K562 (cell line): ENCODE measurements at regions not wholly inside any gene's neighbourhood (a gene's known extent, or its start where the extent isn't known, plus 50 kb on each side); places are given as distances from the start of the nearest gene placed in this dataset.

Source experiments
- ATAC-seq: fragments of 200-7000 bp; cut with Tn5 transposase; 3 replicates; pipeline ENCODE4 v1.9.1; 2020; ENCODE audit warnings: moderate library complexity
- BruUV-seq: library from RNA; stranded (reverse); fragments of 400-500 nt; replicated peaks from 2 replicates; lab custom pipeline; 2021; lab: Mats Ljungman, UMichigan
- CTCF ChIA-PET: fragments of 300-600 bp; formaldehyde crosslinking; extraction: SDS; loops from one replicate; lab custom pipeline; 2021; ENCODE audit warnings: low intra/inter-chr PET ratio; lab: Yijun Ruan, JAX
- POLR2A ChIA-PET: fragments of 300-600, 350-650 bp; sonication (Branson Sonifier 250); formaldehyde crosslinking; extraction: SDS; loops from one replicate; lab custom pipeline; 2021; ENCODE audit warnings: antibody characterized with exemption, inconsistent platforms; lab: Yijun Ruan, JAX
- DNase-seq, 4 experiments: peaks; one replicate each; pipeline versions ENCODE4 v3.0.0 to v3.0.0-alpha.2; 2011 to 2018; ENCODE audit warnings: low spot score in 3 of 4, mixed read lengths in 3 of 4; ENCODE audit errors: extremely low read depth in 1 of 4
- FAIRE-seq: peaks from 2 replicates; lab custom pipeline; 2011; peaks lifted over from hg19 to GRCh38; lab: Jason Lieb, UNC
- H2AFZ ChIP-seq: 2 replicates; pipeline ENCODE4 v1.6.0; 2011; ENCODE audit warnings: low read depth, low read length, control low read depth, inconsistent platforms
- H3K27ac ChIP-seq: fragments of 200-600 bp; 3 replicates; pipeline ENCODE4 v1.8.0; 2011; ENCODE audit warnings: low read depth, mild to moderate bottlenecking, control low read depth, inconsistent platforms, low read length, moderate library complexity, mixed read lengths; ENCODE audit errors: extremely low read depth
- H3K27me3 ChIP-seq, 2 experiments: fragments of 300-600 bp in 1 of 2; 2 replicates in 1 of 2; 3 replicates in 1 of 2; pipeline versions ENCODE4 v1.6.0 to v1.8.0; 2011; ENCODE audit warnings: inconsistent platforms in 2 of 2, low read length in 2 of 2, mild to moderate bottlenecking in 1 of 2, mixed read lengths in 1 of 2, moderate library complexity in 1 of 2; ENCODE audit not compliant: control insufficient read depth in 2 of 2, insufficient read depth in 2 of 2
- H3K36me3 ChIP-seq: fragments of 300-600 bp; 3 replicates; pipeline ENCODE4 v1.8.0; 2011; ENCODE audit warnings: mild to moderate bottlenecking, low read length, inconsistent platforms; ENCODE audit not compliant: control insufficient read depth, insufficient read depth
- H3K4me1 ChIP-seq, 2 experiments: fragments of 200-600 bp in 1 of 2; replicated peaks in 1 of 2; 2 replicates in 1 of 2; 3 replicates in 1 of 2; pipeline versions ENCODE4 v1.5.1 to v1.8.0; 2011; ENCODE audit warnings: inconsistent platforms in 2 of 2, low read length in 2 of 2, mild to moderate bottlenecking in 1 of 2, mixed read lengths in 1 of 2, moderate library complexity in 1 of 2; ENCODE audit not compliant: control insufficient read depth in 2 of 2, insufficient read depth in 2 of 2
- H3K4me2 ChIP-seq: 2 replicates; pipeline ENCODE4 v1.6.1; 2011; ENCODE audit warnings: low read length, control low read depth, inconsistent platforms, mixed read lengths; ENCODE audit not compliant: insufficient read depth
- H3K4me3 ChIP-seq: fragments of 200-600 bp; sonication (generic), shearing (Covaris generic); 2 replicates; pipeline ENCODE4 v1.5.1; 2016; ENCODE audit warnings: control low read depth, inconsistent platforms
- H3K79me2 ChIP-seq: fragments of 200-600 bp; 3 replicates; pipeline ENCODE4 v1.8.0; 2011; ENCODE audit warnings: low read length, inconsistent platforms; ENCODE audit not compliant: control insufficient read depth, insufficient read depth
- H3K9ac ChIP-seq, 2 experiments: 2 replicates each; pipeline versions ENCODE4 v1.6.0 to v1.6.1; 2011; ENCODE audit warnings: low read depth in 2 of 2, low read length in 2 of 2, control low read depth in 1 of 2, inconsistent platforms in 1 of 2, mild to moderate bottlenecking in 1 of 2, mixed read lengths in 1 of 2; ENCODE audit not compliant: insufficient read depth in 1 of 2
- H3K9me1 ChIP-seq: one replicate; pipeline ENCODE4 v1.6.0; 2011; ENCODE audit warnings: inconsistent platforms, mild to moderate bottlenecking, low read length, moderate library complexity; ENCODE audit not compliant: control insufficient read depth, insufficient read depth
- H3K9me3 ChIP-seq: replicated peaks from 2 replicates; pipeline ENCODE4 v1.5.1; 2011; ENCODE audit warnings: low read depth, low read length, inconsistent platforms; ENCODE audit not compliant: control insufficient read depth, insufficient read depth
- H4K20me1 ChIP-seq: replicated peaks from 2 replicates; pipeline ENCODE4 v1.6.1; 2011; ENCODE audit warnings: low read length, inconsistent platforms, mixed read lengths; ENCODE audit not compliant: control insufficient read depth, insufficient read depth
- ARID2 ChIP-seq: fragments of 450-650 bp; IDR thresholded peaks from 2 replicates; pipeline ENCODE4 v1.6.1; 2017; ENCODE audit warnings: antibody characterized with exemption, mild to moderate bottlenecking
- ATF6 ChIP-seq: sonication (generic); formaldehyde crosslinking; IDR thresholded peaks from 2 replicates; pipeline ENCODE4 v1.4.0; 2020; ENCODE audit warnings: mild to moderate bottlenecking, missing genetic modification reagents
- E2F3 ChIP-seq: fragments of 250-450 bp; sonication (Bioruptor Pico); IDR thresholded peaks from 2 replicates; pipeline ENCODE4 v1.4.0; 2020; ENCODE audit warnings: mild to moderate bottlenecking
- ESRRA ChIP-seq: fragments of 450-650 bp; IDR thresholded peaks from 2 replicates; pipeline ENCODE4 v1.6.1; 2014; ENCODE audit warnings: low read depth, mild to moderate bottlenecking, moderate library complexity, borderline replicate concordance
- FIP1L1 ChIP-seq: fragments of 200-400 bp; formaldehyde crosslinking; IDR thresholded peaks from 2 replicates; pipeline ENCODE4 v1.6.1; 2018; ENCODE audit warnings: mild to moderate bottlenecking, low read depth, low read length; ENCODE audit not compliant: poor library complexity, severe bottlenecking
- MNT ChIP-seq, 2 experiments: fragments of 450-650 bp; conservative IDR thresholded peaks; 2 replicates each; pipeline ENCODE4 v1.6.1; 2017; ENCODE audit warnings: mild to moderate bottlenecking in 2 of 2, moderate library complexity in 2 of 2
- NFIC ChIP-seq: fragments of 450-650 bp; IDR thresholded peaks from 2 replicates; pipeline ENCODE4 v1.6.1; 2017; ENCODE audit warnings: mild to moderate bottlenecking, inconsistent platforms
- RBM15 ChIP-seq: fragments of 200-400 bp; formaldehyde crosslinking; IDR thresholded peaks from 2 replicates; pipeline ENCODE4 v1.6.1; 2018; ENCODE audit warnings: mild to moderate bottlenecking, low read length, moderate library complexity; ENCODE audit not compliant: insufficient read depth
- THRB ChIP-seq: fragments of 450-650 bp; formaldehyde crosslinking; conservative IDR thresholded peaks from 2 replicates; pipeline ENCODE4 v1.4.0; 2022; ENCODE audit warnings: mild to moderate bottlenecking, missing genetic modification characterization
- WGBS: fragments of 100-300 bp; shearing (Covaris generic); methylation state at CpG from one replicate; pipeline ENCODE4 v1.1.6; 2016; ENCODE audit warnings: low coverage, mixed read lengths; ENCODE audit not compliant: insufficient coverage; ENCODE audit errors: missing lambda C conversion rate; 5-methylcytosine and 5-hydroxymethylcytosine counted together
- in situ Hi-C: fragments of 300-500 bp; cut with MboI; formaldehyde crosslinking; loops from 4 replicates; pipeline ENCODE4 v1.15.0; 2018; ENCODE audit warnings: inconsistent platforms, mixed read lengths
- intact Hi-C: fragments of 100-400 bp; cut with micrococcal nuclease; formaldehyde crosslinking; loops from 2 replicates; pipeline ENCODE4 v1.14.2; 2022

DNA sequence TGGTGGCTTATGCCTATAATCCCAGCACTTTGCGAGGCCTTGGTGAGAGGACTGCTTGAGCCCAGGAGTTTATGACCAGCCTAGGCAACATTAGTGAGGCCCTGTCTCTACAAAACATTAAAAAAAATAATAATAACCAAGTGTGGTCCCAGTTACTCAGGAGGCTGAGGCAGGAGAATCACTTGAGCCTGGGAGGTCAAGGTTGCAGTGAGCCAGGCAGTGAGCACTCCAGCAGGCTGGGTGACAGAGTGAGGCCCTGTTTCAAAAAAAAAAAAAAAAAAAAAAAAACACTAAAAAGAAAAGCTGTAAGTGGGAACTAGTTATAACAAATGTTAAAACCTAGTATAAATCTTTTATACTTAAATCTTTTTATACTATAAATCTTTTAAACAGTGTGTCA, 146.2 kb upstream of the ITGA4 start:
- ChIA-PET POLR2A (interaction anchor here (1.1 kb wide), 1 partner anchor 8 kb away, joined by 3 read pairs; no protein-coding TSS in a partner anchor), CTCF (no interaction called here)
- FAIRE-seq: no peak
- H3K79me2 ChIP-seq: no peaks in the 10 kb centered on the region
- ATAC-seq: no peak
- no peaks in the 10 kb centered on the region for H3K4me1 ChIP-seq
- H3K9me3 ChIP-seq: no peaks in the 10 kb centered on the region; the same call in 1 of the 2 replicates
- H3K9me1 ChIP-seq: no peaks in the 10 kb centered on the region
- in situ Hi-C loops (no loop called here), intact Hi-C loops (no loop called here)
- no peak overlapping the region for H3K4me3 ChIP-seq
- H3K36me3 ChIP-seq: no peaks in the 10 kb centered on the region
- 13% methylated on average over 1 of the region's 1 CpG for WGBS
- no peak overlapping the region for H3K4me2 ChIP-seq
- H3K9ac ChIP-seq: no peak overlapping the region
- H3K27ac ChIP-seq: no peak overlapping the region
- no peak overlapping the region for H2AFZ ChIP-seq
- BruUV-seq: no TSS peak
- no peaks in the 10 kb centered on the region for H3K27me3 ChIP-seq
- no peaks in the 10 kb centered on the region for H4K20me1 ChIP-seq
- TF ChIP-seq NFIC (no peak), MNT (conservative IDR thresholded peaks at IDR 0.05) (no peak), FIP1L1 (no peak), ARID2 (no peak), ATF6 (no peak), THRB (CRISPR knock-in tag) (no peak), ESRRA (no peak), RBM15 (no peak), E2F3 (CRISPR knock-in tag) (no peak)
- DNase-seq: no peak
